H1 (cell line): ENCODE measurements at regions not wholly inside any gene's neighbourhood (a gene's known extent, or its start where the extent isn't known, plus 50 kb on each side); places are given as distances from the start of the nearest gene placed in this dataset.

Experiments used
- CTCF ChIA-PET: fragments of 300-600 bp; sonication (Branson Sonifier 250); formaldehyde crosslinking; loops from one replicate; lab custom pipeline; 2021; ENCODE audit not compliant: partially characterized antibody; lab: Charles Lee
- POLR2A ChIA-PET: fragments of 300-600 bp; sonication (Branson Sonifier 250); formaldehyde crosslinking; loops from one replicate; lab custom pipeline; 2021; ENCODE audit warnings: inconsistent platforms; ENCODE audit not compliant: partially characterized antibody; lab: Charles Lee
- DNase-seq, 2 experiments: peaks; one replicate each; pipeline versions ENCODE4 v3.0.0 to v3.0.0-alpha.2; 2010 to 2022; ENCODE audit warnings: low spot score in 2 of 2, low read depth in 1 of 2, mixed read lengths in 1 of 2
- FAIRE-seq: peaks from 2 replicates; lab custom pipeline; 2011; peaks lifted over from hg19 to GRCh38; lab: Jason Lieb, UNC
- H2AFZ ChIP-seq: 2 replicates; pipeline ENCODE4 v1.8.1; 2012; ENCODE audit warnings: low read length, inconsistent platforms
- H2AK5ac ChIP-seq: 2 replicates; pipeline ENCODE4 v1.6.1; 2013; ENCODE audit warnings: low read depth, low read length
- H2BK120ac ChIP-seq: replicated peaks from 2 replicates; pipeline ENCODE3; 2013; ENCODE audit warnings: low read depth, low read length, inconsistent platforms
- H2BK12ac ChIP-seq: 2 replicates; pipeline ENCODE4 v1.6.1; 2013; ENCODE audit warnings: low read depth, low read length
- H2BK15ac ChIP-seq: 2 replicates; pipeline ENCODE4 v1.6.1; 2013; ENCODE audit warnings: low read length
- H2BK20ac ChIP-seq: 2 replicates; pipeline ENCODE4 v1.6.1; 2013; ENCODE audit warnings: low read length
- H2BK5ac ChIP-seq: 2 replicates; pipeline ENCODE4 v1.6.1; 2013; ENCODE audit warnings: low read depth, low read length
- H3K14ac ChIP-seq: 2 replicates; pipeline ENCODE4 v1.6.1; 2013; ENCODE audit warnings: inconsistent platforms; ENCODE audit not compliant: insufficient read length
- H3K18ac ChIP-seq: 2 replicates; pipeline ENCODE4 v1.6.1; 2013; ENCODE audit warnings: low read length; ENCODE audit errors: extremely low read depth
- H3K23ac ChIP-seq: 2 replicates; pipeline ENCODE4 v1.6.1; 2013; ENCODE audit warnings: inconsistent platforms; ENCODE audit not compliant: insufficient read length
- H3K23me2 ChIP-seq: 2 replicates; pipeline ENCODE4 v1.6.1; 2013; ENCODE audit warnings: low read depth, low read length
- H3K27ac ChIP-seq: 2 replicates; pipeline ENCODE4 v1.6.1; 2011; ENCODE audit warnings: low read depth, low read length, inconsistent platforms
- H3K27me3 ChIP-seq, 4 experiments: replicated peaks in 1 of 4; 1 replicate in 1 of 4; 2 replicates in 3 of 4; pipeline versions ENCODE4 v1.6.1 to v1.8.1; 2011 to 2013; ENCODE audit warnings: low read length in 3 of 4, mild to moderate bottlenecking in 3 of 4, inconsistent platforms in 2 of 4, mixed read lengths in 2 of 4, moderate library complexity in 1 of 4; ENCODE audit not compliant: control insufficient read depth in 3 of 4, insufficient read depth in 3 of 4; ENCODE audit errors: extremely low read depth in 1 of 4
- H3K36me3 ChIP-seq, 4 experiments: 2 replicates each; pipeline versions ENCODE4 v1.6.1 to v1.8.1; 2011 to 2013; ENCODE audit warnings: mild to moderate bottlenecking in 4 of 4, low read length in 3 of 4, moderate library complexity in 2 of 4, control low read depth in 1 of 4, inconsistent platforms in 1 of 4; ENCODE audit not compliant: insufficient read depth in 4 of 4, control insufficient read depth in 2 of 4
- H3K4ac ChIP-seq: replicated peaks from 2 replicates; pipeline ENCODE3; 2013; ENCODE audit warnings: low read length, low read depth, mixed read lengths, inconsistent platforms; ENCODE audit not compliant: insufficient read length
- H3K4me1 ChIP-seq, 4 experiments: replicated peaks in 1 of 4; 1 replicate in 1 of 4; 2 replicates in 3 of 4; pipeline versions ENCODE4 v1.6.1 to v1.8.1; 2011 to 2013; ENCODE audit warnings: low read length in 3 of 4, inconsistent platforms in 2 of 4, mixed read lengths in 1 of 4; ENCODE audit not compliant: insufficient read depth in 4 of 4, control insufficient read depth in 3 of 4
- H3K4me2 ChIP-seq, 2 experiments: 2 replicates each; pipeline versions ENCODE4 v1.6.1 to v1.8.1; 2011 to 2013; ENCODE audit warnings: low read depth in 2 of 2, low read length in 2 of 2, control low read depth in 1 of 2, inconsistent platforms in 1 of 2, mild to moderate bottlenecking in 1 of 2; ENCODE audit not compliant: insufficient read depth in 1 of 2
- H3K4me3 ChIP-seq, 4 experiments: fragments of 200-600, 300-600 bp in 1 of 4; sonication (generic), shearing (Covaris generic), sonication (Bioruptor Twin) in 1 of 4; 2 replicates each; pipeline versions ENCODE4 v1.5.1 to v1.8.1; 2011 to 2016; ENCODE audit warnings: low read length in 4 of 4, low read depth in 3 of 4, control low read depth in 2 of 4, inconsistent platforms in 2 of 4, mild to moderate bottlenecking in 2 of 4, mixed read lengths in 1 of 4, moderate library complexity in 1 of 4; ENCODE audit not compliant: insufficient read depth in 2 of 4; ENCODE audit errors: extremely low read depth in 1 of 4
- H3K56ac ChIP-seq: replicated peaks from 2 replicates; pipeline ENCODE3; 2013; ENCODE audit warnings: low read depth, mild to moderate bottlenecking, mixed read lengths, low read length, inconsistent platforms; ENCODE audit not compliant: insufficient read length
- H3K79me1 ChIP-seq: 2 replicates; pipeline ENCODE4 v1.6.1; 2013; ENCODE audit warnings: low read depth, low read length, control low read depth
- H3K79me2 ChIP-seq, 2 experiments: 2 replicates each; pipeline versions ENCODE4 v1.6.1 to v1.8.1; 2012 to 2013; ENCODE audit warnings: low read length in 2 of 2, mild to moderate bottlenecking in 2 of 2, inconsistent platforms in 1 of 2; ENCODE audit not compliant: insufficient read depth in 2 of 2, control insufficient read depth in 1 of 2
- H3K9ac ChIP-seq, 4 experiments: replicated peaks in 1 of 4; 1 replicate in 1 of 4; 2 replicates in 3 of 4; pipeline versions ENCODE4 v1.6.1 to v1.8.1; 2011 to 2013; ENCODE audit warnings: low read depth in 3 of 4, low read length in 3 of 4, control low read depth in 2 of 4, mild to moderate bottlenecking in 2 of 4, moderate library complexity in 2 of 4, inconsistent platforms in 1 of 4; ENCODE audit errors: extremely low read depth in 1 of 4
- H3K9me3 ChIP-seq, 2 experiments: 2 replicates each; pipeline versions ENCODE4 v1.6.1 to v1.8.1; 2012 to 2013; ENCODE audit warnings: mild to moderate bottlenecking in 2 of 2, moderate library complexity in 2 of 2, control low read depth in 1 of 2, inconsistent platforms in 1 of 2, low read depth in 1 of 2, low read length in 1 of 2, mixed read lengths in 1 of 2; ENCODE audit not compliant: insufficient read depth in 2 of 2
- H4K20me1 ChIP-seq, 2 experiments: replicated peaks in 1 of 2; 2 replicates each; pipeline versions ENCODE3 to v1.8.1; 2011 to 2013; ENCODE audit warnings: inconsistent platforms in 2 of 2, low read length in 2 of 2, mild to moderate bottlenecking in 1 of 2; ENCODE audit not compliant: insufficient read depth in 2 of 2, control insufficient read depth in 1 of 2
- H4K5ac ChIP-seq: 2 replicates; pipeline ENCODE4 v1.6.1; 2013; ENCODE audit warnings: low read length, low read depth, mixed read lengths, inconsistent platforms; ENCODE audit not compliant: insufficient read length
- H4K8ac ChIP-seq: 2 replicates; pipeline ENCODE4 v1.8.0; 2013; ENCODE audit warnings: mild to moderate bottlenecking, moderate library complexity, low read length, inconsistent platforms; ENCODE audit not compliant: insufficient read depth; ENCODE audit errors: extremely low read depth
- H4K91ac ChIP-seq: replicated peaks from 2 replicates; pipeline ENCODE3; 2013; ENCODE audit warnings: low read length, mixed read lengths, inconsistent platforms; ENCODE audit not compliant: insufficient read length
- CREB1 ChIP-seq: IDR thresholded peaks from 2 replicates; pipeline ENCODE4 v1.6.1; 2012; ENCODE audit warnings: inconsistent platforms
- CTBP2 ChIP-seq: IDR thresholded peaks from 2 replicates; pipeline ENCODE4 v1.7.0; 2011; ENCODE audit warnings: borderline replicate concordance, mild to moderate bottlenecking, moderate library complexity, mixed read lengths, low read length; ENCODE audit not compliant: insufficient read depth, insufficient read length
- POLR2A ChIP-seq, 2 experiments: IDR thresholded peaks; 1 replicate in 1 of 2; 2 replicates in 1 of 2; pipeline ENCODE4 v1.6.1; 2011; ENCODE audit warnings: low read depth in 2 of 2, low read length in 2 of 2, mild to moderate bottlenecking in 2 of 2; ENCODE audit errors: control extremely low read depth in 1 of 2
- WGBS, 2 experiments: shearing (Covaris generic) in 1 of 2; methylation state at CpG; one replicate each; pipeline versions ENCODE4 v1.1.6 to v1.1.7; 2013 to 2015; ENCODE audit warnings: low lambda C conversion rate in 2 of 2, mixed read lengths in 2 of 2, inconsistent platforms in 1 of 2, low coverage in 1 of 2, missing lambda C conversion rate in 1 of 2; ENCODE audit not compliant: insufficient replicate concordance in 2 of 2, insufficient coverage in 1 of 2, insufficient read length in 1 of 2; ENCODE audit errors: extremely low coverage in 1 of 2, missing lambda C conversion rate in 1 of 2; 5-methylcytosine and 5-hydroxymethylcytosine counted together

DNA sequence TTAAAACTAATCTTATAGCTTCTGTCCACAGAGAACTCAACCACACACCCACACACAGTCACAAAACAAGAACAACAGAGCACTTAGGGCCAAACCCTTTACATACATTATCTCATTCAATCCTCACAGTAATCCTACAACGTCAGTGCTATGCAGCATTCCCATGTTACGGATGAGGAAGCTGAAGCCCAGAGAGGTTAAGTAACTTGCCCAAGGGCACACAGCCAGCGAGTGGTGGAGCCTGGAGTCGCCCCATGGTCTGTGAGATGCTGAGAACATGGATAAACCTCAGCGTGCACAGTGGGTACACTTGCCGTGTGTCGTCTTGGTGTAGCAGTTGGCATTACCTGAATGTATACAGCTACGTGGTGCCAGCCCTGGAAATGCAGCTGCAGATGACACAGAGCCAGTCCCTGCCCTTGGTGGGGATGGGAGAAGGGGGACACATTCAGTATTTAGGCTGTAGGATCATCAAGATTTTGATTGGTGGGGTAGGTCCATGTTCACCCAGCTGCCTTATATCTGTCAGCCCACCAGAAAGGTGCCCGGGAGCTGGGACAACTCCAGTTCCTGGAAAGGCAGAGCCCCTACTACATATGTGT is 177.0 kb downstream of the IRF8 start:
- 95% methylated on average over 9 of the region's 9 CpGs; no CpG with 5 or more reads in 1 of the 2 experiments for WGBS, 2 experiments
- DNase-seq (no peak), FAIRE-seq (no peak)
- Histone ChIP-seq H3K79me2 (no peaks in the 10 kb centered on the region), H3K18ac (no peak overlapping the region), H3K14ac (no peak overlapping the region), H2BK15ac (no peak overlapping the region), H3K27ac (no peak overlapping the region), H3K36me3 (no peaks in the 10 kb centered on the region), H3K4me2 (no peak overlapping the region), H3K4me1 (peaks cover 2 to 15% (median 5%) of the 10 kb centered on the region in 4 experiments; a peak in 6 of 7 replicates), H3K9me3 (no peaks in the 10 kb centered on the region), H2AFZ (no peak overlapping the region), H2AK5ac (no peak overlapping the region), H4K91ac (peak overlapping the region; percentile 49), H3K23ac (no peak overlapping the region), H4K8ac (no peak overlapping the region), H4K5ac (no peak overlapping the region), H3K79me1 (no peaks in the 10 kb centered on the region), H3K23me2 (no peaks in the 10 kb centered on the region), H2BK120ac (no peak overlapping the region), H3K4ac (no peak overlapping the region), H3K56ac (no peak overlapping the region), H2BK12ac (no peak overlapping the region), H2BK5ac (no peak overlapping the region), H3K27me3 (peaks cover 0 to 2% (median 0%) of the 10 kb centered on the region in 4 experiments; a peak in 2 of 7 replicates), H3K4me3 (no peak overlapping the region), H2BK20ac (no peak overlapping the region), H3K9ac (no peak overlapping the region), H4K20me1 (peaks cover 0 to 2% of the 10 kb centered on the region in 2 experiments)
- ChIA-PET CTCF (interaction anchor here (0.6 to 4.2 kb wide), 9 partner anchors 8 to 468 kb away, joined by 3 to 30 read pairs (median 3); no protein-coding TSS in a partner anchor), POLR2A (interaction anchor here (1.3 kb wide), 1 partner anchor 21 kb away, joined by 3 read pairs; no protein-coding TSS in a partner anchor)
- TF ChIP-seq CREB1: no peak
- no peak for TF ChIP-seq CTBP2
- TF ChIP-seq POLR2A (IDR thresholded peaks at IDR 0.05; ENCODE audit: control extremely low read depth in 1 of 2, low read depth in 2 of 2, low read length in 2 of 2): no peak
